ENCODE measurements at regions not wholly inside any gene's neighbourhood (a gene's known extent, or its start where the extent isn't known, plus 50 kb on each side); places are given as distances from the start of the nearest gene placed in this dataset.

DNA sequence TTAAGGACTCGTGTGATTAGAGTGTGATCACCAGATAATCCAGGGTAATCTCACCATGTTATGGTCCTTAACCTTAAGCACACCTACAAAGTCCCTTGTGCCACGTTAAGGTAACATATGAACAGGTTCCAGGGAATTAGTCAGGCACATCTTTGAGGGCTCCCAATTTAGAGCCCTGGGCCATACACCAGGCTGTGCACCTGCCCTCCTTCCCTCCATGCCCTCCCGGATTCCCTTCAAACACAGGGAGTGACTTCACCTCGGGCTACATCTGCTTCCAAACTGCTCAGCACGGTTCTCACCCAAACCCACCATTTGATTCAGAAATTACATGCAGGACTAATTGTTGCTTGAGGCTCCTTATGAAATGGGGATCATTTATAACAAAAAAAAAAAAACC, 93.9 kb upstream of the HABP2 start:
- TF ChIP-seq, protein P1, sequence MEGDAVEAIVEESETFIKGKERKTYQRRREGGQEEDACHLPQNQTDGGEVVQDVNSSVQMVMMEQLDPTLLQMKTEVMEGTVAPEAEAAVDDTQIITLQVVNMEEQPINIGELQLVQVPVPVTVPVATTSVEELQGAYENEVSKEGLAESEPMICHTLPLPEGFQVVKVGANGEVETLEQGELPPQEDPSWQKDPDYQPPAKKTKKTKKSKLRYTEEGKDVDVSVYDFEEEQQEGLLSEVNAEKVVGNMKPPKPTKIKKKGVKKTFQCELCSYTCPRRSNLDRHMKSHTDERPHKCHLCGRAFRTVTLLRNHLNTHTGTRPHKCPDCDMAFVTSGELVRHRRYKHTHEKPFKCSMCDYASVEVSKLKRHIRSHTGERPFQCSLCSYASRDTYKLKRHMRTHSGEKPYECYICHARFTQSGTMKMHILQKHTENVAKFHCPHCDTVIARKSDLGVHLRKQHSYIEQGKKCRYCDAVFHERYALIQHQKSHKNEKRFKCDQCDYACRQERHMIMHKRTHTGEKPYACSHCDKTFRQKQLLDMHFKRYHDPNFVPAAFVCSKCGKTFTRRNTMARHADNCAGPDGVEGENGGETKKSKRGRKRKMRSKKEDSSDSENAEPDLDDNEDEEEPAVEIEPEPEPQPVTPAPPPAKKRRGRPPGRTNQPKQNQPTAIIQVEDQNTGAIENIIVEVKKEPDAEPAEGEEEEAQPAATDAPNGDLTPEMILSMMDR (IDR thresholded peaks at IDR 0.05) = no peak
- TF ChIP-seq POLR2A (IDR thresholded peaks at IDR 0.05) = no peak
